ENCODE measurements at regions not wholly inside any gene's neighbourhood (a gene's known extent, or its start where the extent isn't known, plus 50 kb on each side); places are given as distances from the start of the nearest gene placed in this dataset.

- WGBS = 82% methylated on average over 2 of the region's 2 CpGs
These were observed 2268.7 kb downstream of the LRRC4C start for GRCh38 chr11:39190751-39191150.

DNA sequence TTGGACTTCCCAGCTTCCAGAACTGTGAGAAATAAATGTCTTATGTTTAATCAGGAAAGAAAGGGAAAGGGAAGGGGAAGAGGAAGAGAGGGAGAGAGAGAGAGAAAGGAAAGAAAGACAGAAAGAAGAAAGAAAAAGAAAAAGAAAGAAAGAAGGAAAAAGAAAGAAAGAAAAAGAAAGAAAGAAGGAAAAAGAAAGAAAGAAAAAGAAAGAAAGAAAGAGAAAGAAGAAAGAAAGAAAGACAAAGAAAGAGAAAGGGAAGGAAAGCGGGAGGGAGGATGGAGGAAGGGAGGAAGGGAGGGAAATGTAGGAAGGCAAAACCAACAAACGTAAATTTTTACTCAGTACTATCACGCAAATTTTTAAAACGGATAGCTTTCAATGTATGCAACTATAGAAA, 2281.8 kb downstream of the LRRC4C start:
- 93% methylated on average over 4 of the region's 4 CpGs for WGBS
- Histone ChIP-seq H3K9me3 (ENCODE audit: control insufficient read depth in 2 of 2, insufficient read depth in 1 of 2, low read length in 1 of 2) (no peaks in the 10 kb centered on the region), H3K27me3 (ENCODE audit: control insufficient read depth in 2 of 2, insufficient read depth in 1 of 2, low read length in 1 of 2) (no peaks in the 10 kb centered on the region), H3K27ac (ENCODE audit: low read depth in 1 of 2, low read length in 1 of 2) (no peak overlapping the region), H3K4me1 (ENCODE audit: control insufficient read depth in 2 of 2, insufficient read depth in 2 of 2, low read length in 2 of 2) (no peaks in the 10 kb centered on the region), H3K36me3 (ENCODE audit: control insufficient read depth in 2 of 2, insufficient read depth in 2 of 2, low read length in 1 of 2) (no peaks in the 10 kb centered on the region), H3K4me3 (ENCODE audit: low read length in 2 of 2) (no peak overlapping the region)
- DNase-seq (ENCODE audit: low read depth in 6 of 9, low spot score in 9 of 9) = no peak

More at GRCh38 chr11:39190751-39191150, 2268.7 kb downstream of the LRRC4C start:
- DNase-seq (ENCODE audit: low read depth in 6 of 9, low spot score in 9 of 9) = no peak
- H3K27me3 ChIP-seq (ENCODE audit: control insufficient read depth in 2 of 2, insufficient read depth in 1 of 2, low read length in 1 of 2) = no peaks in the 10 kb centered on the region
- no peak overlapping the region for H3K27ac ChIP-seq (ENCODE audit: low read depth in 1 of 2, low read length in 1 of 2)
- no peak overlapping the region for H3K4me3 ChIP-seq (ENCODE audit: low read length in 2 of 2)
- H3K4me1 ChIP-seq (ENCODE audit: control insufficient read depth in 2 of 2, insufficient read depth in 2 of 2, low read length in 2 of 2) = no peaks in the 10 kb centered on the region
- no peaks in the 10 kb centered on the region for H3K9me3 ChIP-seq (ENCODE audit: control insufficient read depth in 2 of 2, insufficient read depth in 1 of 2, low read length in 1 of 2)
- H3K36me3 ChIP-seq (ENCODE audit: control insufficient read depth in 2 of 2, insufficient read depth in 2 of 2, low read length in 1 of 2) = no peaks in the 10 kb centered on the region

DNA sequence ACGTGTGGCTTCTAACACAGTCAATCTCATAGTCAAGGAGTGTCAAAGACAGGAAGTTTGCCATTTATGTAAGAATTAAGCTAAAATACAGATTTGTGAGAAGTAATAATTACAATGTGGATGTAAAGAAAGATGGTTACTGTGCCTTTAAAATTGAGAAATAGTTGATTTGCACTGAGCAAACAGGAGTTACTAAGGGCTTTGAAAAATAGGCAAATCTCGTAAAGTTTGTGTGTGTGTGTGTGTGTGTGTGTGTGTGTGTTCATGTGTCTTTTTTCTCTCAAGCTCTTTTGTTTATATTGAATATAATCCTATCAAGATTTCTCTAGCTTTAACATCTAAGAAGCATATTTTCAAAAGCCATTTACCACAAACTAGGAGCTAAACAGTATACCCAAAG, 2284.5 kb downstream of the LRRC4C start:
- Histone ChIP-seq H3K27ac (ENCODE audit: low read depth in 1 of 2, low read length in 1 of 2) (no peak overlapping the region), H3K4me3 (ENCODE audit: low read length in 2 of 2) (no peak overlapping the region), H3K36me3 (ENCODE audit: control insufficient read depth in 2 of 2, insufficient read depth in 2 of 2, low read length in 1 of 2) (no peaks in the 10 kb centered on the region), H3K4me1 (ENCODE audit: control insufficient read depth in 2 of 2, insufficient read depth in 2 of 2, low read length in 2 of 2) (no peaks in the 10 kb centered on the region), H3K27me3 (ENCODE audit: control insufficient read depth in 2 of 2, insufficient read depth in 1 of 2, low read length in 1 of 2) (no peaks in the 10 kb centered on the region), H3K9me3 (ENCODE audit: control insufficient read depth in 2 of 2, insufficient read depth in 1 of 2, low read length in 1 of 2) (no peaks in the 10 kb centered on the region)
- 72% methylated on average over 2 of the region's 2 CpGs for WGBS
- DNase-seq (ENCODE audit: low read depth in 6 of 9, low spot score in 9 of 9) = no peak

GRCh38 chr11:39174196-39174595, 2285.3 kb downstream of the LRRC4C start:
- no peaks in the 10 kb centered on the region for H3K36me3 ChIP-seq (ENCODE audit: control insufficient read depth in 2 of 2, insufficient read depth in 2 of 2, low read length in 1 of 2)
- H3K4me1 ChIP-seq (ENCODE audit: control insufficient read depth in 2 of 2, insufficient read depth in 2 of 2, low read length in 2 of 2) = no peaks in the 10 kb centered on the region
- no peak overlapping the region for H3K4me3 ChIP-seq (ENCODE audit: low read length in 2 of 2)
- no peak for DNase-seq (ENCODE audit: low read depth in 6 of 9, low spot score in 9 of 9)
- H3K27me3 ChIP-seq (ENCODE audit: control insufficient read depth in 2 of 2, insufficient read depth in 1 of 2, low read length in 1 of 2) = no peaks in the 10 kb centered on the region
- H3K27ac ChIP-seq (ENCODE audit: low read depth in 1 of 2, low read length in 1 of 2) = no peak overlapping the region
- no peaks in the 10 kb centered on the region for H3K9me3 ChIP-seq (ENCODE audit: control insufficient read depth in 2 of 2, insufficient read depth in 1 of 2, low read length in 1 of 2)

DNA sequence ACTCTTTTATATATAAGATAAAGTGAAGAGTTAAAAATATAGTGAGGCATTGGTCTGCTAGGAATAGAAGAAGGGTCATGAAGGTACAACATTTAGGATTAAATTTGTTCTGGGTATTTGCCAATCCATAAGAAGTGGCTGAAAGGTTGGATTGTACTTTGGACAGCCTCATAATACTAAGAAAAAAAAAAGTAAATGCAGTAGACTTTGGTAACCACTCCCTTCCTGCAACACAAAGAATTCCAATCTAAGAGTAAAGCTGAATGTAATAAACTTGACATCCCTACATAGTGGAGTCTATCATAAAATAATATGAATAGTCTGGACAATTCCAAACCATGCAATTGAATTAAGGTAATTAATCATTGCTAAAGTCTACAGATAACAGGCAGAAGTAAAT, 2294.4 kb downstream of the LRRC4C start:
- Histone ChIP-seq H3K27me3 (ENCODE audit: control insufficient read depth in 2 of 2, insufficient read depth in 1 of 2, low read length in 1 of 2) (no peaks in the 10 kb centered on the region), H3K36me3 (ENCODE audit: control insufficient read depth in 2 of 2, insufficient read depth in 2 of 2, low read length in 1 of 2) (no peaks in the 10 kb centered on the region)

DNA sequence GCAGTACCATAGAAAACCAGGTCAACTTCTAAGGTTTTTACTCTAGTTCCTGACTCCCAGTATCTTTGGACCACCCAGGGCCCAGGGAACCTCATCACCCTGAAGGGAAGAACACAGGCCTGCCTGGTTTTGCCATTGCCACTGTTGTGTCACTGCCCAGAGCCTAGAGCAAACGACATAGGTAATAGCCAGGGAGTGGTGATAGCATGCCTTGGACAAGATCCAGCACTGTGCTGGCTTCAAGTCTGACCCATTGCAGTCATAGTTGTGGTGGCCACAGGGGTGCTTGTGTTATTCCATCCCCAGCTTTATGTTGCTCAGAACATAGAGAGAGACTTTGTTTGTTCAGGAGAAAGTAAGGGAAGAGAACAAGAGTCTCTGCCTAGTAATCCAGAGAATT, 2310.2 kb downstream of the LRRC4C start:
- H3K9me3 ChIP-seq (ENCODE audit: control insufficient read depth in 2 of 2, insufficient read depth in 1 of 2, low read length in 1 of 2) = no peaks in the 10 kb centered on the region
- H3K36me3 ChIP-seq (ENCODE audit: control insufficient read depth in 2 of 2, insufficient read depth in 2 of 2, low read length in 1 of 2) = no peaks in the 10 kb centered on the region
- no peak overlapping the region for H3K4me3 ChIP-seq (ENCODE audit: low read length in 2 of 2)
- H3K27me3 ChIP-seq (ENCODE audit: control insufficient read depth in 2 of 2, insufficient read depth in 1 of 2, low read length in 1 of 2) = no peaks in the 10 kb centered on the region
- WGBS = 86% methylated on average over 1 of the region's 1 CpG
- no peaks in the 10 kb centered on the region for H3K4me1 ChIP-seq (ENCODE audit: control insufficient read depth in 2 of 2, insufficient read depth in 2 of 2, low read length in 2 of 2)
- no peak overlapping the region for H3K27ac ChIP-seq (ENCODE audit: low read depth in 1 of 2, low read length in 1 of 2)
- DNase-seq (ENCODE audit: low read depth in 6 of 9, low spot score in 9 of 9) = no peak

More for the DNA sequence above, 2294.4 kb downstream of the LRRC4C start:
- no peaks in the 10 kb centered on the region for H3K4me1 ChIP-seq (ENCODE audit: control insufficient read depth in 2 of 2, insufficient read depth in 2 of 2, low read length in 2 of 2)
- no peak overlapping the region for H3K4me3 ChIP-seq (ENCODE audit: low read length in 2 of 2)
- H3K9me3 ChIP-seq (ENCODE audit: control insufficient read depth in 2 of 2, insufficient read depth in 1 of 2, low read length in 1 of 2) = peaks cover 0 to 8% of the 10 kb centered on the region in 2 donors
- no peak for DNase-seq (ENCODE audit: low read depth in 6 of 9, low spot score in 9 of 9)
- no peak overlapping the region for H3K27ac ChIP-seq (ENCODE audit: low read depth in 1 of 2, low read length in 1 of 2)

GRCh38 chr11:39145346-39145745, 2314.1 kb downstream of the LRRC4C start:
- Histone ChIP-seq H3K27me3 (ENCODE audit: control insufficient read depth in 2 of 2, insufficient read depth in 1 of 2, low read length in 1 of 2) (no peaks in the 10 kb centered on the region), H3K27ac (ENCODE audit: low read depth in 1 of 2, low read length in 1 of 2) (no peak overlapping the region), H3K4me3 (ENCODE audit: low read length in 2 of 2) (no peak overlapping the region), H3K36me3 (ENCODE audit: control insufficient read depth in 2 of 2, insufficient read depth in 2 of 2, low read length in 1 of 2) (no peaks in the 10 kb centered on the region), H3K9me3 (ENCODE audit: control insufficient read depth in 2 of 2, insufficient read depth in 1 of 2, low read length in 1 of 2) (no peaks in the 10 kb centered on the region), H3K4me1 (ENCODE audit: control insufficient read depth in 2 of 2, insufficient read depth in 2 of 2, low read length in 2 of 2) (no peaks in the 10 kb centered on the region)
- no peak for DNase-seq (ENCODE audit: low read depth in 6 of 9, low spot score in 9 of 9)
- 99% methylated on average over 2 of the region's 2 CpGs for WGBS

DNA sequence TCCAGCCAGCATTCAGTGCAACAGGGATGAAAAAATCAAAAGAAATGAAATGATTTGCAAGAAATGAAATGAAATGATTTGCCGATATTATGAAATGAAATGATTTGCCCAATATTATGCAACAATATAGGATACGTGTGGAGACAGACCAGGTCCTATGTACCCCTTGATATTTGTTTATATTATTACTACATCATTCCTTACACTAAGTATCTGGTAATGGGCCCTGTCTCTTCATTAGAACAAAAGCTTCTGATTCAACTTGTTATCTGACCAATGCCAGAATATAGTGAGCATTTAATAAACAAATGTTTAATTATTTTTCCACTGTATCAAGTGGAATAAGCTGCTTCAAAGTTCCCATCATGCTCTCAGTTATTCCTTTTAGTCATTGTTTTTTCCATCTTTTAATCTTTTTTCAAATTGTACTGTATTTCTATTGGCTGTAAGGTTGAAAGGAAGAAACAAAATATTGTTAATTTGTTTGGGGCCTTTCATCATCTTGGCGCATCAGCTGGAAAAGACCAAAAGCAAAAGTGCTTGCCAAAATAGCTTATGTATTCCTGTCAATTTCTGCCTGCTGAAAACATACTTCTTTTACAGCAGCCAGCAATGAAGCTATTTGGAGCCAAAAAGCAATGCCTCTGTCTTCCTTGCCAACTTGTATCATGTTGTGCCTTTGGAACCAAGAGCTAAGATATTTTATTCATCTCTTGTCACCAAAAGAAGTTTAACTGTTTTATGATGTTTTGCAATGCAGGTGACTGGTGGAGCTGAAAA, 2314.9 kb downstream of the LRRC4C start:
- Histone ChIP-seq H3K4me3 (ENCODE audit: low read length in 2 of 2) (no peak overlapping the region), H3K27ac (ENCODE audit: low read depth in 1 of 2, low read length in 1 of 2) (no peak overlapping the region), H3K4me1 (ENCODE audit: control insufficient read depth in 2 of 2, insufficient read depth in 2 of 2, low read length in 2 of 2) (no peaks in the 10 kb centered on the region), H3K9me3 (ENCODE audit: control insufficient read depth in 2 of 2, insufficient read depth in 1 of 2, low read length in 1 of 2) (no peaks in the 10 kb centered on the region), H3K27me3 (ENCODE audit: control insufficient read depth in 2 of 2, insufficient read depth in 1 of 2, low read length in 1 of 2) (no peaks in the 10 kb centered on the region), H3K36me3 (ENCODE audit: control insufficient read depth in 2 of 2, insufficient read depth in 2 of 2, low read length in 1 of 2) (no peaks in the 10 kb centered on the region)
- 93% methylated on average over 3 of the region's 3 CpGs for WGBS
- DNase-seq (ENCODE audit: low read depth in 6 of 9, low spot score in 9 of 9) = no peak

DNA sequence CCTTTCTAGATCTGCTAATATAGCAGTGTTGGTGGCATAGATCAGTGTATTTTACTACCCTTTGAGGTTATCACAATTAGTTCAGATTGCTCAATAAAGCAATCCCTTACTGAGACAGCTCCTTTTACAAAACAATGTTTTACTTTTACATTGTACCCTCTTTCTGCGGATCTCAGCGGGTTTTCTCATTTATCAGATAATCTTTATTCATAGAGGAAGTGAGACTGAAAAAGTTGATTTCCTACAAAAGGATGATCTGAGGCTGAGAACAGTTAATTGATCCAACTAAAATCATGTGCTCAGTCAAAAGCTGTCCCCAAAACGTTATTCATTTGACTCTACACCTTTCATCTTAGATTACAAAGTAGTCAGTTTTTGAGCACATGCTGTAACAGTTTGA, 2319.9 kb downstream of the LRRC4C start:
- no peaks in the 10 kb centered on the region for H3K36me3 ChIP-seq (ENCODE audit: control insufficient read depth in 2 of 2, insufficient read depth in 2 of 2, low read length in 1 of 2)
- no peak overlapping the region for H3K27ac ChIP-seq (ENCODE audit: low read depth in 1 of 2, low read length in 1 of 2)
- DNase-seq (ENCODE audit: low read depth in 6 of 9, low spot score in 9 of 9) = no peak
- H3K4me1 ChIP-seq (ENCODE audit: control insufficient read depth in 2 of 2, insufficient read depth in 2 of 2, low read length in 2 of 2) = no peaks in the 10 kb centered on the region
- H3K9me3 ChIP-seq (ENCODE audit: control insufficient read depth in 2 of 2, insufficient read depth in 1 of 2, low read length in 1 of 2) = peaks cover 0 to 7% of the 10 kb centered on the region in 2 donors
- H3K27me3 ChIP-seq (ENCODE audit: control insufficient read depth in 2 of 2, insufficient read depth in 1 of 2, low read length in 1 of 2) = no peaks in the 10 kb centered on the region
- no peak overlapping the region for H3K4me3 ChIP-seq (ENCODE audit: low read length in 2 of 2)
- 72% methylated on average over 3 of the region's 3 CpGs for WGBS
